Forelimb muscle (tissue), 1 donor: ENCODE measurements at regions not wholly inside any gene's neighbourhood (a gene's known extent, or its start where the extent isn't known, plus 50 kb on each side); places are given as distances from the start of the nearest gene placed in this dataset.

ENCODE experiments used
- DNase-seq: peaks from one replicate; pipeline ENCODE4 v3.0.0-alpha.2; 2013; ENCODE audit warnings: low read depth

- DNase-seq, result no peak
These were observed 220.1 kb upstream of the RPL34 start for GRCh38 chr4:108400309-108400708.

DNA sequence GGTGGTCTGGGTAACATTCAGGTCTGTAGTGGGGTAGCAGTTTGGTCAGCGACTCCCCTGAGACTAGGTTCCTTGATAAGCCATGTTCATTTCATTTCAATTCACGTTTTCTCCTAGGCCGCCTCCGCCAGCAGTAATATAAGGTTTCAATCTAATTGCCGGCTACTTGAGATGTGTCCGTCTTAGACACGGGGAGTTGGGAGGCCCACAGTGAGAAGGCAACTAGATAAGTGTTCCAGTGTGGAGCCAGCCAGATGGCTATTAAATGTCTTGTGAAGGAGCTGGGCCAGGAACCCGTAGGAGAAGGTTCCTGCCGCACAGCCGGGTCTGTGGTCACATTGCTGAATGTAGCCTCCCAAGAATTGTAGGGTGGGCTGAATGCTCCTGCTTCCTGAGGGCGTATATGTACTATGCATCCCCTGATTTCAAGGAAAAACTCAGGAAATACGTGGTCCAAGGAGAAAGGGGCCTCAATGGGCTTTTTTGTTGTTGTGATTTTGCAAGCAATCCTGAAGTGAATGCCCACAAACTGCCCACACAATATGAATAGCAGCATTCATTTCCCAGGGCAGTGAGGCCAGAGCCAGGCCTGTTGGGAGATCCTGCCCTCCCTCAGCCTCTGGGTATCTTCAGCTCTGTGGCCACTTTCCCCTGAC is 220.6 kb upstream of the RPL34 start:
- DNase-seq, result no peak

DNA sequence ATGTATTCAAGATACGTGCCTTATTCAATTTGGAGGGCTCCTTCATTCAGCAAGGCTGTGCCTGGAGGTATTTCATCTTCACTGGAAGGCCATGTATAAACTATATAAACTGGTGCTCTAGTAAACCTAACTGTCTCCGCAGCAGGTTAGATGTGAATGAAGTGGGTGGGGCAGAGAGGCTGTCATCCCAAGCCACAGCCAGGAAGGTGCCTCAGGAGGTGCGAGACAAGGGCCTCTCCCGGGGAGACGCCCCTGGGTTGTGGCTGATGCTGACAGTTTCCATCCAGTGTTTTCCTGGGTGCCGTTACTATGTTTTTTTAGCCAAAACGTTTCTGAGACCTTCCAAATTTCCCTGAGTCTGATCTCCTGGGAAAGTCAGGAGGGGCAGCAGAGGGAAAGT is 221.5 kb upstream of the RPL34 start:
- no peak for DNase-seq

- no peak for DNase-seq
These were observed 222.1 kb upstream of the RPL34 start for GRCh38 chr4:108398316-108398715.

DNA sequence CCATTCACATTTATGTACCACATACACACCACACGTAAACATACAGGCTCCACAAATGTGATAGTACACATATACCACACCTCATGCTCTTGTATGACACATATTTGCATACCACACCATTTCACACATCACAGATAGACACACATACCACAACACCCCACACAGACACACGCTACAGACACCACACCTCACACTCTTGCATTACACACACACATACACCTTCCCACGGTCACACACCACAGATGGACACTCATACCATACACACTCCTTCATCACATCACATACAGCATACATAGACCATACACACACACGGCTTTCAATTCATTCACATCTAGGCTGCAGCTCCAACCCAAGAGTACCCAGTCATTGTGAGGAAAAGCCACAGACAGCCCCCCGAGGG is 222.5 kb upstream of the RPL34 start:
- no peak for DNase-seq

- no peak for DNase-seq
These were observed 223.4 kb upstream of the RPL34 start for GRCh38 chr4:108396900-108397497.

DNA sequence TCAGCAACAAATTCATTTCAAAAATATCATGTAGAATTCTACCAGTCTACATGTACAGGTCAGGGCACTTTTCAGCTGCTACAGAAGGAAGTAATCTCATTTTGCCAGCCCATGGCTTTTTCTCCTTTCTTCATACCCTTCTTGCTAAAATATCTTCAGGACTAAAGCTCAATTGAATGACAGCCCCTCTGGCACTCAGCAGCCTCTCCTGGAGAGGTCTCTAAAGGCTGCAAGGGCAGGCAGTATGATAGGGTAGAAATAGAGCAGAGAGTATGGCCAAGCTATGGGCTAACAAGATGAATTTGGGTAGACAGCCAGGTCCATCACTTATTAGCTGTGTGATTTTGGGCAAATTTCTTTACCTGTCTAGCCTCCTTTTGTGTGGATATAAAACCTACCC is 224.6 kb upstream of the RPL34 start:
- no peak for DNase-seq

- no peak for DNase-seq
These were observed 225.2 kb upstream of the LEF1 start for GRCh38 chr4:108393890-108394472.

DNA sequence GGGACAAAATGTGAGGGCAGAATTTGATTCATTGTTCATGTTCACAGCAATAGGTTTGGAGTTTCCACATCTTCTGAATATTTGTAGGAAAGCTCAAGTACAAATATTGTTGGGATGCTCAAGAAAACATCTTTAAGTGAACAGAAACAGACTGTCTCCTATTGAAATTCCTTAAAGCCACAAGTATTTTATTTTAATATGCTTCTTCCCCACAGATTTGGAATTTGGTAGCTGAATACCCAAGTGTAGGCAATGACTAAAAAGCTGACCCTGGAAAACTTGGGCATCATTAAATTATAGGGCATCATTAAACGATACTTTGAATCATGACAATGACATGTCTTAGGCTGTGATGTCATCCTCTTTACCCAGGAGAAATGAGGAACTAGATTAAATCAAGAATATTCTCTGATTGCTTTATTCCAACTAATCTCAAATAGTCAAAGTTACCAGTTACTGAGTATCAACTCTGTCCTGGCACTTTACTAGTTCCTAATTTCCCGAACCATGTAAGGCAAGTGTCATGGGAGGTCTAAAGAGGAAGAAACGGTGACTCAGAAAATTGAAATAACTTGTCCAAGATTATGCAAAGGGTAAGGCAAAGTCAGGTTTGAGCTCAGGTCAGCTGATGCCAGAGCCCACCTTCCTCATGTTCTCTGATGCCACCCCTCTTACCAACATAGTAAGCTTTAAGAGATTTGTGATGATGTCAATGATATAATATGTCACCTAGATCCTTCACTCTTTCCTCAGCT is 223.1 kb upstream of the LEF1 start:
- DNase-seq, result no peak

DNA sequence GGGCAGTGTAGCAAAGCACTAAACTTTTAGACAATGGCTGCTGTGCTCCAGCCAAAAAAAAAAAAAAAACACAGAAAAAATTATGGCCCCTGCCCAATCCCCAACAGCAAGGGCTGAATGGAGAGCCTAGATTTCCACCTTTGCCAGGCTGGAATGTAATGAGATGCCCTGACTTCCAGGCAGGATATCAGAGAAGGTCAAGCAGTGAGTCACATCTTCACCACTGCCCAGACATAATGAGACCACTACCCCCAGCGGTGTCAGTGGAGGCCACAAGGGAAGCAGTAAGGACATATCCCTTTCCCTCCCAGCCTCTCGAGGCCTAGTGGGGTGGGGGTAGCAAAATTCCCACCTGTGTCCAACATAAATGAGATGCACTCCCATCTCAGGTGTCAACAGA is 216.3 kb upstream of the LEF1 start:
- DNase-seq, result no peak

DNA sequence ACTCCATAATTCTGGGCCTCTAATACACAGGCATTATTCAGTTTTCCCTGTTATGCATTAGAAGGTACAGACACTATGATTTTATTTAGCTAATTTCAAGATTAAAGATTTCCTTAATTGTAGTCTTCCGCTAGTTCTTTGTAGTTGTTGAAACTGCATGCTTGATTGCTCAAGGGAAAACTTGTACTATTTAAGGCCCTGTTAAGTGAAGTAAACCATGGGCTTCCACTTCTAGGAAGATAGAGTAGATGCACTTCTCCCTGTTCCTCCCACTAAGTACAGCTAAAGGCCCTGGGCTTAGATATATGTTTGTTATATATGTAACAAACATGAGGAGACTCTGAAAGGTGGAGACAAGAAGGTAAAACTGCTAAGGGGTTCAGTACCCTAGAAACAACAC is 215.8 kb upstream of the LEF1 start:
- DNase-seq, result no peak

DNA sequence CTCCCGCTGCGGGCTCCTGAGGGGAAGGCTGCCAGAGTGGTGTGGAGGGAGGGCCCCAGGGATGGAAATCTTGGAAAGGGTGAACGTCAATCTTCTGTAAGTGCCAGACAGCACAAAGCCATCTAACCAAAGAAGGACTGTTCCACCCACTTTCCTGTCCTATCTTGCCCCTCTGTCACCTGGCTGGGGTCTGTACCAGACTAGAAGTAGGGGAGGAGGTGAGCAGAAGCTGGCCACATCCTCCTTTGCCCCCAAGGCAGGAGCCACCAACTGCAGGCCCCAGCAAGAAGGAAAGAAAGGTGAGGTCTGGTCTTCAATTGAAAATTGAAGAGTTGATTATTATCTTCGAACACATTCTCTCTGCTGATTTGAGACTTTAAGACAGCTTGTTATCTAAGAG is 214.4 kb upstream of the LEF1 start:
- no peak for DNase-seq

DNA sequence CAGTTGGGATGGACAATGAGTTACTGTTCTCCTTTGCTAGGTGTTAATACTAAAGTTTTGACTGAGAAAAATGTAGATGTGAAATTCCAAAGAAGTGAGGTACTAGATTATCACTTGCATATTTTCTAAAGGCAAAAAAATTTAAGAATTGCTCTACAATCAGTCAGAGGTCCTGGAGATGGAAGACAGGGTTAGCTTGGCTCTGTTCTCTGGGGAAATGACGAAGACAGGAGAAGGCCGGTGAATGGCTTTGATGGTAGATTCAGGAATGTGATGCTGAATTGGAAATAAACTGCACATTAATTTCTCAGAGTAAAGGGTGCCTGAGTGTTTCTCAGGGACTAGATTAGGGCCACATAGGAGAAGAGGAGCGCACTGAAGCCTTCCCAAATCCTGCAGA is 214.0 kb upstream of the LEF1 start:
- no peak for DNase-seq

DNA sequence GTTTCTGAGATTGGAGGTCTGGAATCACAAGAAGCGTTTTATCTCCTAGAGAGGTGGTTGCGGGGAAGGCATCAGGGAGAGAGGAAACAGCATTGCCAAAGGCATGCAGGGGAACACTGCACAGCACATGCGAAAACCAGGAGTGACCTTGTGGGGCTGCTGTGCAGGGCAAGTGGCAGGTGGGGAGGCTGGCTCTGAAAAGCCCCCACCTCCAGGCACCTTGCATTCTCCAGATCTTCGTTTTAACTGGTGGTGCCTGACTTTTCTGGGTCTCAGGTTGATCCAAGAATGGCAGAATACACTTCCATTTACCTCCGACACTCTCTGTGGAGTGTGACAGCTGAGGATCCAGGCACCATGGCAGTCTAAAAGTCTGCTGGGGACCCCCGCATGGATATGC is 209.4 kb upstream of the LEF1 start:
- no peak for DNase-seq

- DNase-seq, result no peak
These were observed 208.3 kb upstream of the LEF1 start for GRCh38 chr4:108377021-108377420.

DNA sequence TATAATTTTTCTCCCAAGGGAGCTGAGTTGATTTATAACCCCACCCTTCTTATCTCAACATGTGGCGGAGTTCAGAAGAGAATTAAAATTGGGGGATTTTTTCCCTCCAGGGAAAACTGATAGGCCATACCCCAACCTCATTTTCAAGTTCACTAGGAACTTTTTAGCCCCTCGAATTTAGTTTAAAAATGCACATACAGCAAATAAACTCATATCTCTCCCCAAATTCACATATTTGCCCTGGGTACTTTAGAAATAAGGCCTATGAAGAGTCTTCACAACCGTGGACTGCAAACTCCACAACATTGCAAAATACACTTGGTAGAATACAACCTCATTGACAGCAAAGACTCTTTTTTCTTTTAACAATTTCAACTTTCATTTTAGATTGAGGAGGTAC is 206.7 kb upstream of the LEF1 start:
- DNase-seq, result no peak

DNA sequence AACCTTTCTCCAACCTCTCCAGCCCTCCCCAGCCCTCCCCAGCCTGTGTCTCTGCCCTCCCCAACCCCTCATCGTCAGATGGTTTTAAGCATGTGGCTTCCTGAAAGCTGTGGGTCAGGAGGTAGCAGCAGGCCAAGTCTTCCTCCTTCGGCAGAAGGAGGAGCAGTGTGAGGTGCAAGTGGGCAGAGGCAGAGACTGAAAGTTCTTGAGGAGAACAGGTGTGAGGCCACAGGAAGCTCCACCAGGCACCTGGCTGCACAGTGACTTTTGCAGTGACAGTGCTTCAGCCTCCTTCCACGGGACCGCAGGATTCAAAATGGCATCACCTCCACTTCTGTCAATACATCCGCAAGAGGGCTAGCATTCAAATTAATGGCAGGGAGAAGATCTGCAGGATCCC is 203.9 kb upstream of the LEF1 start:
- DNase-seq, result no peak

DNA sequence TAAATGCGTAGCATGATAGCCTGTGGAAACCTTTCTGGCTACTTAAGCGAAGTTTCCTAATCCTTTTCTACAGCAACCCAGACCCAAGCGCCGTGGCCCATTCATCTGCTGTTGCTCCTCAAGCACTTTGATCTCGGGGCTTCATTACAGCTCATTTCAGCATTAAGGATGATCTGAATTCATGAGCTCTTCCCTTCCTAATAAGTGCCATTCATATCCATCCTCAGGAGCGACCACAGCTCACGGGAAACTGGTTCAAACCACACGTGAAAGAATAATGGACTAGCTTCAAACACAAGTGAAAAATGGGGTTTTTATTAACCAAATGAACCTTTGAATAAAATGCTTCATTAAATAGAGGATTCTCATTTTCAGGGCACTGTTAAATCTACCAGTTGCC is 202.6 kb upstream of the LEF1 start:
- DNase-seq, result no peak

GRCh38 chr4:108370291-108371141 is 201.8 kb upstream of the LEF1 start:
- DNase-seq, result no peak

DNA sequence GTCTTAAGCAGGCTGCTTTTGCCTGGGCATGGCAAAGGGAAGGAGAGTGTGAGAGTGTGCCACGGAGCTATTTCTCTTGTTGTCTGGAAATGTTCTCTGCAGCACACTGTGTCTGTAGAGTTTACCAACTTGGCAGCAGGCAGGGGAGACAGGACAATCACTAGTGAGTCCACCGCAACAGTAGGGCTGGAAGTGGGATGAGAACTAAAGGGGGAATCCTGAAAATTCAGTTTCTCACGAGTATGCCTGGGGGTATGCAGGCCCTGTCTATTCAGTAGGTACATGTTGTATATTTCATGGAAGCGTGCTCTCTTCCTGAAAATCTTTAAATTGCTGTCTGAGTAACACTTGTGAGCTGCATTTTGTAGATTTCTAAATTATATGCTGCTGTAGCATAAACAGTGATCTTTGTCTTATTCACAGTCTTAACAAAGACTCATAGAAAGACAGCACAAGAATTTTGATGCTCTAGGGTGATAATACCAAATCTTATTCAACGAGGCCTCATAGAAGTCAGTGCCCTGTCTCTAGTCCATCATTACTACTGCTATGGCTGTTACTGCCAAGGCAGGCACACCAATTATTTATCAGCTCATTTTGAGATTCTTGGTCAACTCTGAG is 200.4 kb upstream of the LEF1 start:
- DNase-seq, result no peak

- no peak for DNase-seq
These were observed 199.0 kb upstream of the LEF1 start for GRCh38 chr4:108367751-108368150.

DNA sequence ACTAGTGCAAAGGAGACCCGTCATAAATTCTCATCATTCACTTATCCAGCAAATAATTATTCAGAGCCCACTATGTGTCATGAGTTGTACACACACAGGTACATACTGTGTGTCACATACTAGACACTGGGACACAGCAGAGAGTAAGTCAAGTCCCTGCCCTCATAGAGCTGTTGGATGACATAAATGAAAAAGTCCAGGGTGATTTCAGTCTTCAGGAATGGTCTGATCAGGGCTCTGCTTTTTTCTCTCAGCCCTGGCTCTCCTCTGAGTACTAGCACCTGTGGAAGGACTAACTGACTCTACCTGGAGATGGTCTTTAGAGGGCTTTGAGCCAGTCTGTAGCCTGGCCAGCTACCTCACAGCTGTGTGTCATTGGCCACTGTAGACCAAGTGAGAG is 198.0 kb upstream of the LEF1 start:
- no peak for DNase-seq
